ENCODE measurements at regions not wholly inside any gene's neighbourhood (a gene's known extent, or its start where the extent isn't known, plus 50 kb on each side); places are given as distances from the start of the nearest gene placed in this dataset.
A peak's percentile ranks its signal among the peaks of the same experiment; 100 is the strongest.

- H3K4me3 ChIP-seq (ENCODE audit: extremely low read depth in 1 of 4, insufficient read depth in 2 of 4, low read depth in 3 of 4, low read length in 4 of 4): no peak overlapping the region
- no peak for FAIRE-seq
- no peak overlapping the region for H3K4me2 ChIP-seq (ENCODE audit: insufficient read depth in 1 of 2, low read depth in 2 of 2, low read length in 2 of 2)
- peak overlapping the region; percentile 68; the same call in 1 of the 2 replicates for H3K18ac ChIP-seq (ENCODE audit: extremely low read depth, low read length)
- TF ChIP-seq TEAD4 (IDR thresholded peaks at IDR 0.05; ENCODE audit: low read depth, low read length) (no peak), TAF7 (optimal IDR thresholded peaks at IDR 0.05; ENCODE audit: borderline replicate concordance, low read depth, low read length) (no peak), CEBPB (IDR thresholded peaks at IDR 0.05; ENCODE audit: low read depth, low read length) (no peak)
- H2AK5ac ChIP-seq (ENCODE audit: low read depth, low read length): no peak overlapping the region
- no peak overlapping the region for H2BK15ac ChIP-seq (ENCODE audit: low read length)
- H3K56ac ChIP-seq (replicated peaks; ENCODE audit: insufficient read length, low read depth, low read length): no peak overlapping the region
- peak overlapping the region; percentile 75; the same call in 1 of the 2 replicates for H2BK20ac ChIP-seq (ENCODE audit: low read length)
- no peak overlapping the region for H3K23ac ChIP-seq (ENCODE audit: insufficient read length)
- H3K36me3 ChIP-seq (ENCODE audit: control insufficient read depth in 2 of 4, insufficient read depth in 4 of 4, low read length in 3 of 4): no peaks in the 10 kb centered on the region
- no peak overlapping the region for H4K8ac ChIP-seq (ENCODE audit: extremely low read depth, insufficient read depth, low read length)
- H3K4ac ChIP-seq (replicated peaks; ENCODE audit: insufficient read length, low read depth, low read length): no peak overlapping the region
- DNase-seq (ENCODE audit: low read depth in 1 of 2, low spot score in 2 of 2): no peak
- H3K79me2 ChIP-seq (ENCODE audit: control insufficient read depth in 1 of 2, insufficient read depth in 2 of 2, low read length in 2 of 2): no peaks in the 10 kb centered on the region
- peaks cover 0 to 5% (median 4%) of the 10 kb centered on the region in 4 experiments; a peak in 5 of 7 replicates for H3K4me1 ChIP-seq (replicated peaks in 1 of 4; ENCODE audit: control insufficient read depth in 3 of 4, insufficient read depth in 4 of 4, low read length in 3 of 4)
- no peaks in the 10 kb centered on the region for H3K23me2 ChIP-seq (ENCODE audit: low read depth, low read length)
- H4K91ac ChIP-seq (replicated peaks; ENCODE audit: insufficient read length, low read length): peak overlapping the region; percentile 36
- H2BK5ac ChIP-seq (ENCODE audit: low read depth, low read length): no peak overlapping the region; the same call in 1 of the 2 replicates
- peak overlapping the region; percentile 91 for H2AFZ ChIP-seq (ENCODE audit: low read length)
- H4K5ac ChIP-seq (ENCODE audit: insufficient read length, low read depth, low read length): no peak overlapping the region
- H4K20me1 ChIP-seq (replicated peaks in 1 of 2; ENCODE audit: control insufficient read depth in 1 of 2, insufficient read depth in 2 of 2, low read length in 2 of 2): no peaks in the 10 kb centered on the region
- 81% methylated on average over 11 of the region's 11 CpGs; no CpG with 5 or more reads in 1 of the 2 experiments for WGBS, 2 experiments (ENCODE audit: extremely low coverage in 1 of 2, insufficient coverage in 1 of 2, insufficient read length in 1 of 2, insufficient replicate concordance in 2 of 2, low coverage in 1 of 2, low lambda C conversion rate in 2 of 2, missing lambda C conversion rate in 1 of 2)
- H3K27me3 ChIP-seq (replicated peaks in 1 of 4; ENCODE audit: control insufficient read depth in 3 of 4, extremely low read depth in 1 of 4, insufficient read depth in 3 of 4, low read length in 3 of 4): no peaks in the 10 kb centered on the region
- H3K14ac ChIP-seq (ENCODE audit: insufficient read length): no peak overlapping the region
- ChIA-PET POLR2A (ENCODE audit: partially characterized antibody) (no interaction called here), CTCF (ENCODE audit: partially characterized antibody) (interaction anchor here (1.0 to 1.6 kb wide), 6 partner anchors 8 to 27 kb away, joined by 3 to 11 read pairs (median 4); no protein-coding TSS in a partner anchor)
- H3K9ac ChIP-seq (replicated peaks in 1 of 4; ENCODE audit: extremely low read depth in 1 of 4, low read depth in 3 of 4, low read length in 3 of 4): no peak overlapping the region
- H3K27ac ChIP-seq (ENCODE audit: low read depth, low read length): no peak overlapping the region
- no peaks in the 10 kb centered on the region for H3K9me3 ChIP-seq (ENCODE audit: insufficient read depth in 2 of 2, low read depth in 1 of 2, low read length in 1 of 2)
- H3K79me1 ChIP-seq (ENCODE audit: low read depth, low read length): no peaks in the 10 kb centered on the region
- 0 out of 2 replicates have a peak overlapping the region, but pooled peaks have one; percentile 55 for H2BK12ac ChIP-seq (ENCODE audit: low read depth, low read length)
- H2BK120ac ChIP-seq (replicated peaks; ENCODE audit: low read depth, low read length): peak overlapping the region; percentile 29
Measured at GRCh38 chr5:61631438-61631941, 299.4 kb downstream of the ZSWIM6 start.
